GM23248 (cell line): ENCODE measurements at regions not wholly inside any gene's neighbourhood (a gene's known extent, or its start where the extent isn't known, plus 50 kb on each side); places are given as distances from the start of the nearest gene placed in this dataset.

ENCODE experiments used
- EZH2 ChIP-seq: fragments of 200-600 bp; sonication (generic); IDR thresholded peaks from 2 replicates; pipeline ENCODE4 v1.6.1; 2018; ENCODE audit warnings: antibody characterized with exemption, mild to moderate bottlenecking; ENCODE audit not compliant: insufficient read depth, poor library complexity, severe bottlenecking
- EZH2phosphoT487 ChIP-seq: fragments of 200-600 bp; sonication (generic); IDR thresholded peaks from 2 replicates; pipeline ENCODE4 v1.6.1; 2018; ENCODE audit warnings: antibody characterized with exemption, moderate library complexity, mild to moderate bottlenecking, low read depth; ENCODE audit not compliant: insufficient read depth

DNA sequence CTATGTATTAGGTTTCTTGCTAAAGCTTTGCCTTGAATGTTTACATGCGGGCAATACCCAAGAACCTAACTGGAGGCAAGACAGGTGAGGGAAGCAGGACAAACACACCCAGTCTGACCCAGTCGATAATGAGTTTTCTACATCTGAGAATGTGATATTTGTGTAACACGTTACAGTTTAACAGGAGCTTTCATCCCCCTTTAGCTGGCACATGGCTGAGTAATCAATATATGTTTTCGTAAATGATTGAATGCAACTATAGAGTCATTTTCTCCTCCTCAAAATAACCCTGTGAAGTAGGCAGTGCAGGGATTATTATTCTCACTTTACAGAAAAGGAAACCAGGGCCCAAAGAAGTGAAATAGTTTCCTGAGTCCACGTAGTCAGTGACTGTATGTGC lies 84.7 kb upstream of the HTR4 start:
- no peak for TF ChIP-seq EZH2phosphoT487
- TF ChIP-seq EZH2: no peak
